HAP-1 (cell line): ENCODE measurements at regions not wholly inside any gene's neighbourhood (a gene's known extent, or its start where the extent isn't known, plus 50 kb on each side); places are given as distances from the start of the nearest gene placed in this dataset.

Experiments
- DNase-seq, 2 experiments: peaks; one replicate each; pipeline ENCODE4 v3.0.0-alpha.2; 2016 to 2020; ENCODE audit warnings: low spot score in 2 of 2
- H3K27me3 ChIP-seq: fragments of 250-450 bp; sonication (Bioruptor Pico); 2 replicates; pipeline ENCODE4 v1.5.1; 2020; ENCODE audit warnings: low read depth, mild to moderate bottlenecking, moderate library complexity
- H3K36me3 ChIP-seq: fragments of 250-450 bp; sonication (Bioruptor Pico); replicated peaks from 2 replicates; pipeline ENCODE4 v1.5.1; 2020; ENCODE audit warnings: mild to moderate bottlenecking
- H3K4me1 ChIP-seq: fragments of 250-450 bp; sonication (Bioruptor Pico); 2 replicates; pipeline ENCODE4 v1.5.1; 2020; ENCODE audit warnings: mild to moderate bottlenecking
- H3K4me3 ChIP-seq: fragments of 250-450 bp; sonication (Bioruptor Pico); 2 replicates; pipeline ENCODE4 v1.5.1; 2020; ENCODE audit warnings: mild to moderate bottlenecking, moderate library complexity
- H3K9me3 ChIP-seq: fragments of 250-450 bp; sonication (Bioruptor Pico); 2 replicates; pipeline ENCODE4 v1.5.1; 2020; ENCODE audit warnings: mild to moderate bottlenecking, moderate library complexity
- in situ Hi-C: fragments of 300-500 bp; cut with MboI; formaldehyde crosslinking; loops from 3 replicates; pipeline ENCODE4 v1.14.3; 2020; ENCODE audit warnings: low sequenced_read_pairs, inconsistent platforms, mixed read lengths

DNA sequence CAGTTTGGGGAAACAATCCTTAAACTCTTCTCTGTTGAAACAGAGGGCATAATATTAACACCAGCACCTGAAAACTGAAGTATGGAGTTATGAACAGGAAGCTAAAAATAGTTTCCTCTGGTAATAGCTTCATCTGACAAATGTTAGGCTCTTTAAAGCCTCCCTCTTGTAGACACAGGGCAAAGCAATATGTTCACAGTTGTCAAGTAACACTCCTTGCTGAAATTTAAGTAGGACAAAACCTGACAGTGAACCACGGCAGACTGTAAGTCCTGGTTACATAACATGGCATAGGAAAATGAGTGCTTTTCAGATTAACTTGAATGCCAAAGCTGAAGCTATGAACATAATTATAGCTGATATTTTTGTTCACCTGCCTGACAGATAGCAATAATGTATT lies 172.9 kb downstream of the CMPK2 start:
- Histone ChIP-seq H3K36me3 (no peaks in the 10 kb centered on the region), H3K4me3 (no peak overlapping the region), H3K9me3 (no peaks in the 10 kb centered on the region), H3K27me3 (no peaks in the 10 kb centered on the region), H3K4me1 (no peaks in the 10 kb centered on the region)
- DNase-seq, result no peak
- in situ Hi-C loops, result no loop called here

DNA sequence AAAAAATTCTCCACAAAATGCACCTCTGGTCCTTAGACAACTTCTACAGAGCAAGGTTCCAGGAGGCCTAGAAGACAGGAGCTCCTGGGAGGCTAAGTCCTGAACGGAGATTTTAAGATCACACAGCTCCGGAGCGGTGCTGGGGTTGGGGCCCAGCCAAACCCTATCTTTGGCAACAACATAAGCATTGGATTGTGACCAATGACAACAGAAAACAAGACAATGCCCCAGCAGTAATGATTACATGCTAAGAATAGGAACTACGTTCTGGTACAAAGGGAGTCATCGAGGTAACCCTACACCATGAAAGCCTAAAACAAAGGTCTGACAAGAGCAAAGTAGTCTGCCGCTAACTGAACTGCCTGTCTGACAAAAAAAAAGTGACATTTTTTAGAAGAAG lies 171.2 kb downstream of the CMPK2 start:
- no peak for DNase-seq
- Histone ChIP-seq H3K27me3 (no peaks in the 10 kb centered on the region), H3K4me3 (no peak overlapping the region), H3K9me3 (no peaks in the 10 kb centered on the region), H3K4me1 (no peaks in the 10 kb centered on the region), H3K36me3 (no peaks in the 10 kb centered on the region)
- in situ Hi-C loops, result no loop called here

DNA sequence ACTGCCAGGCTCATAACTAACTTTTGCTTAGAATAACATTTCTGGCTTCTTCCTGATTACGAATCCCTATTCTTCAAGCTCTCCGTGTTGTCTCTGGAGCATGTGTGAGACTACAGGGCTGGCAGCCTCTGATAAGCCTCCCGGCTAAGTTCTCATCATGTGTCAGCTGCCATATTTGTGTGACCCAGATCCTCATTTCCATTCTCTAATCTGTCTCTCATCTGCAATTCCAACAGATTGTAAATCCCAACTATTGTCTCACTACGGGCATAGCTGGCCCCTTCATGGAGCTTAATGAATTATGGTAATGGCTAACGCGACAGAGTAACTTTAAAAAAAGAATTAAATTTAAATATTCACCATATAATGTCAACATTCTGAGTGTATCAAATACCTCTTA lies 165.4 kb downstream of the CMPK2 start:
- Histone ChIP-seq H3K4me1 (no peaks in the 10 kb centered on the region), H3K9me3 (no peaks in the 10 kb centered on the region; the same call in 1 of the 2 replicates), H3K27me3 (no peaks in the 10 kb centered on the region), H3K4me3 (no peak overlapping the region), H3K36me3 (no peaks in the 10 kb centered on the region)
- in situ Hi-C loops, result no loop called here
- no peak for DNase-seq

DNA sequence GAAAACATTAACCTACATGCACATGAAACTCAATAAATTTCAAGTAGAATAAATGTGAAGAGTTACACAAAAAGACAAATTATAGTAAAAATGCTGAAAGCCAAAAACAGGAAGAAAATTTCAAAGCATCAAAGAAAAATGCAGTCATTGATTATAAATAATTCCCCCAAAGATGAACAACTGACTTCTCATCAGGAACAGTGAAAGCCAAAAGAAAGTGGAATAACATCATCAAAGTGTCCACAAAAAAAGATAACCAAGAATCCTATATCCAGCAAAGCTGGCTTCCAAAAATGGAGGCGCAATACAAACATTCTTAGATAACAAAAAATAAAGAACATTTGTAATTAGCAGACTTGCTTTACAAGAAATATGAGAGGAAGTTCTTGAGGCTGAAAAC lies 161.6 kb downstream of the CMPK2 start:
- no peak for DNase-seq
- in situ Hi-C loops, result no loop called here
- Histone ChIP-seq H3K9me3 (no peaks in the 10 kb centered on the region; the same call in 1 of the 2 replicates), H3K36me3 (no peaks in the 10 kb centered on the region), H3K27me3 (no peaks in the 10 kb centered on the region), H3K4me1 (no peaks in the 10 kb centered on the region), H3K4me3 (no peak overlapping the region)

DNA sequence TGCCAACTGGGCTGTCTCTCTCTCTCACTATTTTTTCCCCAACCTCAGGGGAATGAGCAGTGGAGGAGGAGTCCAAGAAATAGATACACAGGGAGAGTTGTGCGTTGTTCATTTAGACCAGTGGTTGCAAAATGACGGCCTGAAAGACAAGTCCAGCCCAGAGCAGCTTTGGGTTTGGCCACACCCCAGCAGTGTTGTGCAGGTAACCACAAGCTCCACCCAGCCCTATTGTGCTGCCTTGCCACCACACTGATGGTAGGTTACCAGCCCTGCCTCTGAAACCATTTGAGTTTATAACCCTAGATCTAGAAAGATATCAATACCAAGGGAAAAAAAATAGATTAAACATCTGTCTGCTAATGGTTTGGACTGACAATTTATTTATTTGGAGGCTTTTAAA lies 144.3 kb downstream of the CMPK2 start:
- no peak for DNase-seq
- Histone ChIP-seq H3K27me3 (no peaks in the 10 kb centered on the region), H3K4me3 (no peak overlapping the region), H3K4me1 (no peaks in the 10 kb centered on the region), H3K9me3 (no peaks in the 10 kb centered on the region), H3K36me3 (no peaks in the 10 kb centered on the region)
- in situ Hi-C loops, result no loop called here

DNA sequence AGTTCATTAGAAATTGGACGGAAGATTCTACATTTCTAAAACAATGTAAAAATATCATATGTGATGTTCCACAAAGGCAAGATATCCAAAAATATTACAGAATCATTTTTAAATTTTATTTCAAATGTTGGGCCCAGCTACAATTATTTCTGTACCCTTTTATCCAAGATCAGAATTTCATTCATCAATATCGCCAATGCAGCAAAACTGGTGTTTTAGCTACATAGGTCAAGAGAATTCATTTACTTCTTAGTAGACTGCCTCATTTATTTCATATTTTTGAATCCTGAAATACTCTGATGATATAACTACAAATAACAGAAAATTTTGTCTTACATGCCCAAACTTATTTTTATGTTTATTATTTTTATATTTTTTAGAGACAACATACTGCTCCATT lies 143.1 kb downstream of the CMPK2 start:
- Histone ChIP-seq H3K27me3 (no peaks in the 10 kb centered on the region), H3K36me3 (no peaks in the 10 kb centered on the region), H3K4me1 (no peaks in the 10 kb centered on the region), H3K4me3 (no peak overlapping the region), H3K9me3 (no peaks in the 10 kb centered on the region)
- DNase-seq, result no peak
- in situ Hi-C loops, result no loop called here

DNA sequence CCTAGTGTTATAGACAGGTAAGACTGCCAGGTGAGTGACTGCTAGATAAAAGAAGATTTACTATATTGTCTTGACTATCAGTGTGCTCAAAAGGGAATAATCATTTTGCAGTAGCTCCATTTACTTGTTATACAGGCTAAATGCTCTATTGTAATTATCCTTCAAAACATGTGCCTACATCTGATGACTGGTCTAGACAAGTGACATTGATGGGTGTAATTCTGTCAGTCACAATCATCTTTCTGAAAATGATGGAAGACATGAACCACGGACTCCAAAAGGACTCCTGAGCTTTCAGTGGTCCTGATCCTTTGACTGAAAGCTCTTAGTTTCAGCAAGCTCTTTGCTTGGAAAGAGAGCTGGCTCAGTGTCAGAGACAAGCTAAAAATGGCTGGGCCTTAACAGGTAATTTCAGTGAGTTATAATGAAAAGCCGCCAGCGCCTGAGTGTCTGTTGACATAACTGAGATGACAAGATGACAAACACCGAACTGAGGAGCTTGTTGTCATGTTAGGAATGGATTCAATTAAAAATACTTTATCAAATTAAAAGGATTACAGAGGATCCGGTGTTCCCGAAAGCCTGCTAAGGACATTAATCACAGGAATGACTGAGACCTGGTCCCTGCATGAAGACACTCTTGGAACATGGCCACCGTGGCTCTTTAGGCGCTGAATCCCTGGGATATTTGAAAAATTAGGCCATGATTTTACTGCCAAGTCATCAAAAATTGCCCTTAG lies 141.7 kb downstream of the CMPK2 start:
- in situ Hi-C loops, result no loop called here
- no peak for DNase-seq

DNA sequence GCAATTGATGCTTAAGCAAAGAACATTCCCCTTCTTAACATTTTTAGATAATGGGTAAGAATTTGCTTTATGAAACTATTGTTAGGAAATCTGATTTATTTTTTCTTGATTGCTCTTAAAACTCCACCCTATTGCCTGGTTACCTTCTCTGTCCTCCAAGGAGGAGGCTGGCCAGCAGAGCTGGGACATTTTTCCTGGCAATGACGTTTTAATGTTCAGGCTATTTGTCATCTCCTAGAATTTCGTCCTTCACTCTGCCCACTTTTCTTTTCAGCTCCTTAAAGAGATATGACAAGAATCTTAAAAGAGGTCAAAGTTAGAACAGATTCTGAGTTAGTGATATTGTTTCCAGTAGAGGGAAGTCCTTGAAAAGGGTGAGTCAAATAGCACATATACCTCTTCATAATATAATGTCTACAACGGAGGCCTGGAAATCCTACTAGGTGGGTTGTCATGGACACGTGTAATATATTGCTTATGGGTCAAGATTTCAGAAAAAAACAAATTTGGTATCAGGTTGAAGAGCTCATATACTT lies 141.0 kb downstream of the CMPK2 start:
- Histone ChIP-seq H3K4me1 (no peaks in the 10 kb centered on the region), H3K9me3 (no peaks in the 10 kb centered on the region), H3K4me3 (no peak overlapping the region), H3K36me3 (no peaks in the 10 kb centered on the region), H3K27me3 (no peaks in the 10 kb centered on the region)
- in situ Hi-C loops, result no loop called here
- no peak for DNase-seq

More for the DNA sequence above, 141.7 kb downstream of the CMPK2 start:
- Histone ChIP-seq H3K27me3 (no peaks in the 10 kb centered on the region), H3K36me3 (no peaks in the 10 kb centered on the region), H3K4me1 (no peaks in the 10 kb centered on the region), H3K9me3 (no peaks in the 10 kb centered on the region), H3K4me3 (no peak overlapping the region)

DNA sequence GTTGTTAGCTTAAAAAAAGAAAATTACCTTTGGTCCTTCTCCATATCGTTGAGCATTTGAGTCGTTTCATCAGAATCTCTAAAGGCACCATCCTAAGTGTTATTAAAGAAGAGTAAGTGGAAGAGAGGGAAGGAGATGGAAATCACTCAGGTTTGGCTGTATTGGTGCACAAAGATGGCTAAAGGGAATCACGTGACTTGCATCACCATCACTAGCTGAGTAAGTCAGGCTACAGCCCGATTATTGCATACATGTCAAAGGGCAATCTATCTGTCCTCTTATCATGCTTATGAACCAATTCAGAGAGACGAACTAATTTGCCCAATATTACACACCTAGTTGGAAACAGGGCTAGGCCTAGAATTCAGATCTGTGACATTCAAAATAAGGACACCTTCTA lies 137.6 kb downstream of the CMPK2 start:
- in situ Hi-C loops, result no loop called here
- Histone ChIP-seq H3K27me3 (no peaks in the 10 kb centered on the region), H3K36me3 (no peaks in the 10 kb centered on the region)

DNA sequence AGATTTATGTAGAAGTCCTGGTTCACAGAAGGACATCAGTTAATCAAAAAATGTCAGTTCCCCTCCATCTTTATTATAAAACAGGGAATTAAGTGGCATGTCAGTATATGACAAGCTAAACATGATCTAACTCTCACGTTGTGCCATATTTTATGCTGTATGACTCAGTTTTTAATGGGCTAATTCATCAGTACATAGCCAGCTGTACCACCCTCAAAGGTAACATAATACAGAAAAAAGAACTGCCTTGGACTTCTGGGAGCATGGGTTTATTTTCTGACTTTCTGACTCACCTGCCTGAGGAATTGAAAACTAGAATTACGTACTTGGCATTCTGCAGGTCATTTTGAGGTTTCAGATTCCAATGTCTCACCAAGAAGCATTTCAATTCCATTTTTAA lies 135.7 kb downstream of the CMPK2 start:
- no peaks in the 10 kb centered on the region for H3K4me1 ChIP-seq
- H3K4me3 ChIP-seq, result no peak overlapping the region
- no peaks in the 10 kb centered on the region for H3K36me3 ChIP-seq
- peaks cover 2% of the 10 kb centered on the region; the same call in 1 of the 2 replicates for H3K9me3 ChIP-seq
- DNase-seq, result no peak
- in situ Hi-C loops, result no loop called here
- no peaks in the 10 kb centered on the region for H3K27me3 ChIP-seq

More for the DNA sequence above, 137.6 kb downstream of the CMPK2 start:
- Histone ChIP-seq H3K9me3 (peaks cover 2% of the 10 kb centered on the region; the same call in 1 of the 2 replicates), H3K4me1 (no peaks in the 10 kb centered on the region), H3K4me3 (no peak overlapping the region)
- DNase-seq, result no peak

DNA sequence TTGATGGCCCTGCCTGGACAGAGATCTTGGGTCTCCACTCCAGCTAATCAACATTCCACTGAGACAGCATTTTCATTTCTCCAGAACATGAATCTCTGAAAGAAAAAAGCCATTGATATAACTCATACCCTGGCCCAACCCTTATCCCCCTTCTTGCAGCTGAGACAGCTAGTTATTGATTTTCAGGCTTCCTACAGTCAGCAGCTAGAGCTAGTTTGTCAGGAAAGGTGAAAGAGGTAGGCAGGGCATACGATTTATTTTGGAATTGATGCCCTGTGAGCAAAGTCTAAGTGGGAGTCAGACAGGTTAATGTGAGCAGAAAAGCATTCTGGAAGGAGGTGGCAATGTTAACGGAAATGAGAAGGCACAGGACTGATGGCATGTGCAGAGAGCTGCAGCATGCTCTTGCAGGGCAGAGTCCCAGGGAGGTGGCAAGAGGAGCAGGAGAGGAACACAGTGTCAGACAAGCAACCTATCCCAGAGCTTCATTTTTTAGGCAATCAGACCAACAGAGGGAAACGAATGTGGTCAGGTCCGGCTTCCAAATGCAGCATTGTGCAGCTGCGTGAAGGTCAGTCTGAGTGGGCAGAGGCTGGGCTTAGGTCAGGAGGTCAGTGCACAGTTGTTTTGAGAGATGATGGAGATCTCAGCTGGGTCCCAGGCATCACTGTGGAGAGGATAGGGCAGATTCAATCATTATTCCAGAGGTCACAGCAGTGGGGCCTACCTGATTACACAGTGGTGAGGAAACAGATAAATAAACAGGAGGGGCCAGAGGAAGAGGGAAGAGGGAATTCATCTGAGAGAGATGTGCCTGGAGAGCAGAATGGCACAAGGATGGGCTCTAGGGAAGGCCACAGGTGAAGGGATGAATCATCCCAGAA lies 134.8 kb downstream of the CMPK2 start:
- Histone ChIP-seq H3K4me1 (no peaks in the 10 kb centered on the region), H3K9me3 (peaks cover 2% of the 10 kb centered on the region; the same call in 1 of the 2 replicates), H3K27me3 (no peaks in the 10 kb centered on the region), H3K4me3 (no peak overlapping the region), H3K36me3 (no peaks in the 10 kb centered on the region)
- no peak for DNase-seq
- in situ Hi-C loops, result no loop called here

DNA sequence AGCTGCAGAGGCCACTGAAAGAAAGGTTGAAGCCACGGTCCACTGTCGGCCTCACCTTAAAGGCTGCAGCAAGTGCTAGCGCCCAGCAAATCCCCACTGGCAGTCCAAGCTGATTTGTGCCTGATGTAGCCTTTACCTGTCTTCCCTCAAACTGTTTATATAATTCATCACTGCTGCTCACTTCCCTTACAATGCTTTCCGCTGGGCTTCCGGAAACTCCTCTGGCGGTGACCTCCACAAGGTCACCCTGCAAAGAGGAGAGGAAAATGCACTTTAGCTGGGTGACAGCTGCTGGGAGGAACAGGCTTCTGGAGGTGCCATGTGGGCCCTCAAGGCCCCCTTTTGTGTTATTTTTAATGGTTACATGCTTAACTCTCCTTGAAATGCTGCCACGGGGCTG lies 126.2 kb downstream of the CMPK2 start:
- H3K36me3 ChIP-seq, result no peaks in the 10 kb centered on the region
- in situ Hi-C loops, result no loop called here

DNA sequence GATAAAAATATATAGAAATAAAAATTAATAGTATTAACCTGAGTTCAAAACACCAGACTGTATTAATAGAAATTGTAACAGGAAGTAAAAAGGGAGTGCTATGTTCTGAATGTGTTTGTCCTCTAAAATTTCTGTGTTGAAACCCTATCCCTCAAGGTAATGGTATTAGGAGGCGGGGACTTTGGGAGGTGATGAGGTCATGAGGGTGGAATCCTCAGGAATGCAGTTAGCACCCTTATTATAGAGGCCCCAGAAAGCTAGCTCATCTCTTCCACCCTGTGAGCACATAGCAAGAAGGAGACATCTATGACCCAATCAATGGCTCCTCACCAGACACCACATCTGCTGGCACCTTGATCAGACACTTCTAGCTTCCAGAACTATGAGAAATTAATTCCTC lies 124.5 kb downstream of the CMPK2 start:
- no peaks in the 10 kb centered on the region for H3K27me3 ChIP-seq
- no peak overlapping the region for H3K4me3 ChIP-seq
- no peaks in the 10 kb centered on the region for H3K9me3 ChIP-seq
- no peaks in the 10 kb centered on the region for H3K4me1 ChIP-seq
- H3K36me3 ChIP-seq, result no peaks in the 10 kb centered on the region
- in situ Hi-C loops, result no loop called here
- no peak for DNase-seq

More for the DNA sequence above, 126.2 kb downstream of the CMPK2 start:
- Histone ChIP-seq H3K4me3 (no peak overlapping the region), H3K9me3 (no peaks in the 10 kb centered on the region), H3K4me1 (no peaks in the 10 kb centered on the region), H3K27me3 (no peaks in the 10 kb centered on the region)
- DNase-seq, result no peak

DNA sequence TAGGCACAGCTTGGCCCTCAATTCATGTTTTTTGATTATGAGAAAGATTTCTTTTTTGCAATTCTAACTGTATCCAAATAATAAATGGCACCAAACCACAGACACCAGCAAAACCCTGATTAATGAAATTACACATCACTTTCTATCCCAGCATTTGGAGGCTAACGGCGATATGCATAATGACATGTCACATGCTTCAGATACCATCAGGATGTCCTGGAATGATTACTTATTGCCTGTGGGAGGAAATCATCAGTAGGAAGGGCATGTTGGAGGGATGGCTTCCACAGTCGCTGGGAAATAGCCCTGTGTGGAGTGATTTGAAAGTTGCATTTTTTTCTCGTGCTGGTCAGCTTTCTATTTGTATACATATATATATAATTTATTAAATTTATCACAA lies 121.7 kb downstream of the CMPK2 start:
- Histone ChIP-seq H3K36me3 (no peaks in the 10 kb centered on the region), H3K4me1 (no peaks in the 10 kb centered on the region), H3K27me3 (no peaks in the 10 kb centered on the region), H3K4me3 (no peak overlapping the region), H3K9me3 (no peaks in the 10 kb centered on the region)
- in situ Hi-C loops, result no loop called here
- no peak for DNase-seq
